ENCODE measurements at regions not wholly inside any gene's neighbourhood (a gene's known extent, or its start where the extent isn't known, plus 50 kb on each side); places are given as distances from the start of the nearest gene placed in this dataset.
"Not testable (repeated sequence)": the region's sequence is repeated elsewhere in the genome, so short reads cannot be mapped to it uniquely, and the experiment has no call there.

GRCh38 chr5:66382152-66382551 is 214.0 kb upstream of the MAST4 start:
- Histone ChIP-seq H4K20me1 (ENCODE audit: control insufficient read depth, insufficient read depth, insufficient read length) (no peaks in the 10 kb centered on the region), H3K56ac (ENCODE audit: insufficient read length, low read depth, low read length) (no peak overlapping the region), H3K27ac (ENCODE audit: insufficient read length, low read depth, low read length) (no peak overlapping the region), H2BK15ac (ENCODE audit: low read depth, low read length) (no peak overlapping the region), H2AK5ac (ENCODE audit: insufficient read length, low read length) (no peak overlapping the region), H2BK5ac (ENCODE audit: insufficient read length, low read length) (no peak overlapping the region), H3K23me2 (ENCODE audit: insufficient read length, low read depth, low read length, poor library complexity, severe bottlenecking) (no peaks in the 10 kb centered on the region), H3T11ph (ENCODE audit: low read length) (no peak overlapping the region), H2BK12ac (ENCODE audit: insufficient read length, low read depth, low read length) (no peak overlapping the region), H4K91ac (ENCODE audit: insufficient read length, low read depth, low read length) (no peak overlapping the region), H3K9me3 (ENCODE audit: control insufficient read depth, low read depth, low read length) (no peaks in the 10 kb centered on the region), H2AFZ (ENCODE audit: low read length) (no peak overlapping the region), H3K9ac (ENCODE audit: extremely low read depth, insufficient read length, low read length) (no peak overlapping the region), H3K18ac (ENCODE audit: insufficient read length, low read depth, low read length) (no peak overlapping the region), H3K14ac (ENCODE audit: insufficient read depth, low read length) (no peak overlapping the region), H2BK20ac (ENCODE audit: low read depth, low read length, poor library complexity, severe bottlenecking) (no peak overlapping the region), H3K79me2 (ENCODE audit: insufficient read depth, low read length) (no peaks in the 10 kb centered on the region), H3K4ac (ENCODE audit: low read depth, low read length) (no peak overlapping the region), H3K4me1 (ENCODE audit: insufficient read depth, low read length) (no peaks in the 10 kb centered on the region), H3K79me1 (ENCODE audit: insufficient read depth, low read depth, low read length, poor library complexity, severe bottlenecking) (no peaks in the 10 kb centered on the region), H3K4me2 (ENCODE audit: insufficient read depth, insufficient read length, low read length) (no peak overlapping the region), H3K23ac (ENCODE audit: insufficient read length, low read depth, low read length) (no peak overlapping the region), H2BK120ac (ENCODE audit: low read depth, low read length, poor library complexity, severe bottlenecking) (no peak overlapping the region), H3K27me3 (ENCODE audit: insufficient read depth, low read length) (no peaks in the 10 kb centered on the region), H4K5ac (ENCODE audit: insufficient read length, low read depth, low read length) (no peak overlapping the region), H4K8ac (replicated peaks; ENCODE audit: insufficient read length, low read depth, low read length) (no peak overlapping the region)
- Mint-ChIP-seq H3K27me3 (ENCODE audit: low read depth) (no peaks in the 10 kb centered on the region), H3K36me3 (ENCODE audit: insufficient read depth in 1 of 3, low read depth in 3 of 3) (no peaks in the 10 kb centered on the region; a peak in 2 of 7 replicates), H3K4me3 (no peak overlapping the region), H3K4me1 (peaks cover 6 to 11% of the 10 kb centered on the region in 2 experiments), H3K9me3 (peaks cover 7 to 11% of the 10 kb centered on the region in 2 experiments; a peak in 3 of 5 replicates), H3K27ac (no peak overlapping the region)
- no peak for TF ChIP-seq CTCF (conservative IDR thresholded peaks at IDR 0.05)
- no peak for DNase-seq
- no CpG with 5 or more reads among the region's 3 CpGs for WGBS (ENCODE audit: extremely low coverage, insufficient read length, low lambda C conversion rate)

GRCh38 chr5:66405145-66405544 is 191.0 kb upstream of the MAST4 start:
- H3K14ac ChIP-seq (ENCODE audit: insufficient read depth, low read length); H3K79me1 ChIP-seq (ENCODE audit: insufficient read depth, low read depth, low read length, poor library complexity, severe bottlenecking); H3K27me3 Mint-ChIP-seq (ENCODE audit: low read depth); H2BK12ac ChIP-seq (ENCODE audit: insufficient read length, low read depth, low read length); H3K9me3 ChIP-seq (ENCODE audit: control insufficient read depth, low read depth, low read length); H3K4me1 ChIP-seq (ENCODE audit: insufficient read depth, low read length); H2AFZ ChIP-seq (ENCODE audit: low read length); H2BK20ac ChIP-seq (ENCODE audit: low read depth, low read length, poor library complexity, severe bottlenecking); H4K20me1 ChIP-seq (ENCODE audit: control insufficient read depth, insufficient read depth, insufficient read length); H3K4me1 Mint-ChIP-seq; H3K4me3 Mint-ChIP-seq; H3K27ac Mint-ChIP-seq; H3K18ac ChIP-seq (ENCODE audit: insufficient read length, low read depth, low read length); H3K36me3 Mint-ChIP-seq (ENCODE audit: insufficient read depth in 1 of 3, low read depth in 3 of 3); H3K23ac ChIP-seq (ENCODE audit: insufficient read length, low read depth, low read length); H3K9ac ChIP-seq (ENCODE audit: extremely low read depth, insufficient read length, low read length); H4K91ac ChIP-seq (ENCODE audit: insufficient read length, low read depth, low read length); H3K9me3 Mint-ChIP-seq; H3K4ac ChIP-seq (ENCODE audit: low read depth, low read length); H2BK120ac ChIP-seq (ENCODE audit: low read depth, low read length, poor library complexity, severe bottlenecking); H3K4me2 ChIP-seq (ENCODE audit: insufficient read depth, insufficient read length, low read length); H2AK5ac ChIP-seq (ENCODE audit: insufficient read length, low read length); H3K56ac ChIP-seq (ENCODE audit: insufficient read length, low read depth, low read length); H3K27ac ChIP-seq (ENCODE audit: insufficient read length, low read depth, low read length); H2BK15ac ChIP-seq (ENCODE audit: low read depth, low read length); H4K8ac ChIP-seq (replicated peaks; ENCODE audit: insufficient read length, low read depth, low read length); H2BK5ac ChIP-seq (ENCODE audit: insufficient read length, low read length); H3K27me3 ChIP-seq (ENCODE audit: insufficient read depth, low read length); H3K23me2 ChIP-seq (ENCODE audit: insufficient read length, low read depth, low read length, poor library complexity, severe bottlenecking); H3T11ph ChIP-seq (ENCODE audit: low read length); H4K5ac ChIP-seq (ENCODE audit: insufficient read length, low read depth, low read length); H3K79me2 ChIP-seq (ENCODE audit: insufficient read depth, low read length): not testable (repeated sequence)
- DNase-seq = peak; percentile 42
- no CpG with 5 or more reads among the region's 3 CpGs for WGBS (ENCODE audit: extremely low coverage, insufficient read length, low lambda C conversion rate)

All from H9 (cell line).